ENCODE measurements at regions not wholly inside any gene's neighbourhood (a gene's known extent, or its start where the extent isn't known, plus 50 kb on each side); places are given as distances from the start of the nearest gene placed in this dataset.

DNA sequence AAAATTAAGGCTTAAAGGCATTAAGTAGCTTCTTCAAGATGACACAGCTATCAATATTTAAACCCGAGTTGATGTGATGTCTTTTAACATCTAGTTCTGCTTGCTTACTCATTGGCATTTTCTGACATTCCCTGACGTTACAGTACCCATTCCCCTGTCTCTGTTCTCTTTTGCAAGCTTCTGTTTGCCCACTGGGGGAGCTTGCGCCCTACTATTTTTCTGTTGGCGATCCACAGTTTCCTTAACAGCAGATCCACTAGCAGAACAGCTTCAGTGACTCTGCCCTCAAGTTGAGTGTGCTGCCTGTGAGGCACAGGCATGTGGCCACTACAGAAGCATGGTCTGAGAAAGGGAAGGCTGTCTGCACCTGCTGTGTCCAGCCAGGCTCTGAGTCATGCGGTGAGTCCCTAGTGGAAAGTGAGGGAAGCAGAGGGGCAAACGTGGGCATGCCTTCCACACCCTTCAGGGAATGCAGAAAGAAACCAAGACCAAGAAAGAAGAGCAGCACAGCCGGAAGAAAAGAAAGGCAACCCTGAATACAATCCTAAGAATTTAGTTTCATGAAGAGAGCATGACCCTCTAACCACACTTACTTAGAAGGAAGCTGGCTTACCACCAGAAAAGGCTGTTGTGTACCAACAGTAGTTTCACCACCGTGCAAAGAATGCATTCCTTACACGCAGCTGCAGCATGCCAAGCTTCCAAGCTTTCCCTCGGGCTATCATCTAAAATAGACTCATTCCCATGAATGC lies 97.7 kb upstream of the VGLL2 start:
- no peaks in the 10 kb centered on the region for H3K27me3 ChIP-seq (ENCODE audit: control insufficient read depth, insufficient read depth, low read length)
- CTCF ChIA-PET, result no interaction called here
- POLR2A ChIA-PET, result no interaction called here

GRCh38 chr6:117168296-117169063 lies 96.9 kb upstream of the VGLL2 start:
- TF ChIP-seq CTCF (IDR thresholded peaks at IDR 0.05; ENCODE audit: low read depth, low read length), result no peak
- DNase-seq (ENCODE audit: low read depth, low spot score), result no peak
- POLR2A ChIA-PET, result no interaction called here
- Histone ChIP-seq H3K4me3 (ENCODE audit: low read depth, low read length) (no peak overlapping the region), H3K27me3 (ENCODE audit: control insufficient read depth, insufficient read depth, low read length) (no peaks in the 10 kb centered on the region), H3K27ac (ENCODE audit: low read depth, low read length) (no peak overlapping the region), H3K9me3 (ENCODE audit: control insufficient read depth, insufficient read depth, low read length) (no peaks in the 10 kb centered on the region)
- CTCF ChIA-PET, result no interaction called here

More for the DNA sequence above, 97.7 kb upstream of the VGLL2 start:
- Histone ChIP-seq H3K4me3 (ENCODE audit: low read depth, low read length) (no peak overlapping the region), H3K27ac (ENCODE audit: low read depth, low read length) (no peak overlapping the region), H3K9me3 (ENCODE audit: control insufficient read depth, insufficient read depth, low read length) (no peaks in the 10 kb centered on the region)
- no peak for DNase-seq (ENCODE audit: low read depth, low spot score)
- no peak for TF ChIP-seq CTCF (IDR thresholded peaks at IDR 0.05; ENCODE audit: low read depth, low read length)

- POLR2A ChIA-PET, result no interaction called here
- H3K27me3 ChIP-seq (ENCODE audit: control insufficient read depth, insufficient read depth, low read length), result no peaks in the 10 kb centered on the region
- no peak overlapping the region for H3K4me3 ChIP-seq (ENCODE audit: low read depth, low read length)
- H3K9me3 ChIP-seq (ENCODE audit: control insufficient read depth, insufficient read depth, low read length), result no peaks in the 10 kb centered on the region
- CTCF ChIA-PET, result no interaction called here
- no peak overlapping the region for H3K27ac ChIP-seq (ENCODE audit: low read depth, low read length)
- DNase-seq (ENCODE audit: low read depth, low spot score), result no peak
- no peak for TF ChIP-seq CTCF (IDR thresholded peaks at IDR 0.05; ENCODE audit: low read depth, low read length)
Observed at GRCh38 chr6:117169064-117169665, 96.2 kb upstream of the VGLL2 start.

GRCh38 chr6:117169781-117170281 lies 95.5 kb upstream of the VGLL2 start:
- no peaks in the 10 kb centered on the region for H3K27me3 ChIP-seq (ENCODE audit: control insufficient read depth, insufficient read depth, low read length)
- DNase-seq (ENCODE audit: low read depth, low spot score), result no peak
- TF ChIP-seq CTCF (IDR thresholded peaks at IDR 0.05; ENCODE audit: low read depth, low read length), result no peak
- POLR2A ChIA-PET, result no interaction called here
- H3K27ac ChIP-seq (ENCODE audit: low read depth, low read length), result no peak overlapping the region
- no peaks in the 10 kb centered on the region for H3K9me3 ChIP-seq (ENCODE audit: control insufficient read depth, insufficient read depth, low read length)
- no peak overlapping the region for H3K4me3 ChIP-seq (ENCODE audit: low read depth, low read length)
- CTCF ChIA-PET, result no interaction called here

Measured in AG04450 (cell line).